Heart left ventricle (tissue), 13 donors: ENCODE measurements at regions not wholly inside any gene's neighbourhood (a gene's known extent, or its start where the extent isn't known, plus 50 kb on each side); places are given as distances from the start of the nearest gene placed in this dataset.

Experiments
- CTCF ChIP-seq, 12 donors: fragments of 200-600 bp; sonication (generic) in 4 of 12; IDR thresholded peaks; one replicate each; pipeline versions ENCODE4 v1.5.0 to v1.8.0; 2018 to 2022; ENCODE audit warnings: antibody characterized with exemption in 12 of 12, mild to moderate bottlenecking in 5 of 12
- POLR2A ChIP-seq, 2 donors: fragments of 450-650 bp; IDR thresholded peaks; one replicate each; pipeline ENCODE4 v1.6.1; 2017; ENCODE audit warnings: antibody characterized with exemption in 2 of 2, mild to moderate bottlenecking in 2 of 2, moderate library complexity in 2 of 2
- donor health status: ischemic (EF 13 %, LVEDD 7.1; RV severe dilation, severe dysfunction).
- donor health status: DM: no; HTN: yes; CAD: no.
- donor health status: DM: no; HTN: no; CAD: no.
- donor health status: ischemic (EF 25% LVEDD 6.9; RV normal size, moderate dysfunction).
- donor health status: ischemic (EF 25% LVEDD 5.7; RV mildly dilated, moderate dysfunction).
- donor health status: ischemic (EF 35%, LVEDD 5.7; RV mildly dilated, moderate dysfunction).
- donor health status: nonischemic (EF 11% LVEDD 7.7; RV severe dilation, severe dysfunction).
- donor health status: DM: yes; HTN: yes; CAD: no.
- donor health status: PGD.
- donor health status: ischemic (EF 29% LVEDD 5.4; RV normal size, mild dysfunction).
- donor health status: nonischemic (EF 23%, LVEDD 6.1; RV moderate dilation, normal function).

- TF ChIP-seq CTCF (IDR thresholded peaks at IDR 0.05) (no peak), POLR2A (IDR thresholded peaks at IDR 0.05) (no peak)
Observed at GRCh38 chr2:100692906-100693305, 127.0 kb upstream of the NPAS2 start.
